MM.1S (cell line): ENCODE measurements at regions not wholly inside any gene's neighbourhood (a gene's known extent, or its start where the extent isn't known, plus 50 kb on each side); places are given as distances from the start of the nearest gene placed in this dataset.

Source experiments
- CTCF ChIP-seq: fragments of 300-600 bp; sonication (generic); IDR thresholded peaks from 2 replicates; pipeline ENCODE4 v1.5.1; 2016; ENCODE audit warnings: antibody characterized with exemption, low read length, mixed read lengths
- EZH2 ChIP-seq: fragments of 300-600 bp; sonication (generic); optimal IDR thresholded peaks from 2 replicates; pipeline ENCODE3; 2017; ENCODE audit warnings: low read depth, mild to moderate bottlenecking, antibody characterized with exemption, low read length, mixed read lengths
- EZH2phosphoT487 ChIP-seq: fragments of 300-600 bp; sonication (generic); IDR thresholded peaks from 2 replicates; pipeline ENCODE4 v1.6.1; 2018; ENCODE audit warnings: antibody characterized with exemption, low read length

- TF ChIP-seq CTCF (no peak), EZH2 (no peak), EZH2phosphoT487 (no peak)
These were observed 174.8 kb downstream of the BUD13 start for GRCh38 chr11:116598036-116598435.
